Uterus (tissue), 1 donor: ENCODE measurements at regions not wholly inside any gene's neighbourhood (a gene's known extent, or its start where the extent isn't known, plus 50 kb on each side); places are given as distances from the start of the nearest gene placed in this dataset. TPM values are rescaled to one million over a fixed set of nuclear protein-coding genes. Genes with fewer than 3 reads are reported as not detected.

Experiments
- small RNA-seq: library from RNA; depleted of rRNA; stranded (forward); fragments of <200 nt; gene quantifications from one replicate; pipeline ENCODE3, GENCODE V24; 2016

Small RNAs in the stretch of these regions (small RNA-seq; reads per million reads assigned to genes)
- not detected for gene CYP3A54P
